Activated CD8-positive, alpha-beta memory T cell treated with anti-CD3 and anti-CD28 coated beads for 24 hours (primary cell): ENCODE measurements at regions not wholly inside any gene's neighbourhood (a gene's known extent, or its start where the extent isn't known, plus 50 kb on each side); places are given as distances from the start of the nearest gene placed in this dataset.

Experiments used
- DNase-seq: peaks from one replicate; pipeline ENCODE4 v3.0.0-alpha.2; 2020

GRCh38 chr1:88276163-88276562 is 407.9 kb upstream of the PKN2 start:
- no peak for DNase-seq

GRCh38 chr1:88284066-88284465 is 400.0 kb upstream of the PKN2 start:
- DNase-seq: no peak

GRCh38 chr1:88284666-88285366 is 399.3 kb upstream of the PKN2 start:
- DNase-seq: no peak

GRCh38 chr1:88286716-88287115 is 397.4 kb upstream of the PKN2 start:
- DNase-seq: no peak

- DNase-seq: no peak
Measured at GRCh38 chr1:88288571-88288970, 395.5 kb upstream of the PKN2 start.

GRCh38 chr1:88289401-88290102 is 394.5 kb upstream of the PKN2 start:
- no peak for DNase-seq

- DNase-seq: no peak
Measured at GRCh38 chr1:88291611-88292354, 392.3 kb upstream of the PKN2 start.

GRCh38 chr1:88293691-88294190 is 390.3 kb upstream of the PKN2 start:
- no peak for DNase-seq

GRCh38 chr1:88296227-88296626 is 387.8 kb upstream of the PKN2 start:
- no peak for DNase-seq

- DNase-seq: no peak
Measured at GRCh38 chr1:88296642-88297041, 387.4 kb upstream of the PKN2 start.

GRCh38 chr1:88298506-88298905 is 385.6 kb upstream of the PKN2 start:
- no peak for DNase-seq

- DNase-seq: no peak
Measured at GRCh38 chr1:88300752-88301263, 383.3 kb upstream of the PKN2 start.

GRCh38 chr1:88302843-88303486 is 381.1 kb upstream of the PKN2 start:
- no peak for DNase-seq

- no peak for DNase-seq
Measured at GRCh38 chr1:88311265-88311664, 372.8 kb upstream of the PKN2 start.

- DNase-seq: no peak
Measured at GRCh38 chr1:88311907-88312306, 372.2 kb upstream of the PKN2 start.

- no peak for DNase-seq
Measured at GRCh38 chr1:88317396-88317795, 366.7 kb upstream of the PKN2 start.

- DNase-seq: no peak
Measured at GRCh38 chr1:88318740-88319139, 365.3 kb upstream of the PKN2 start.

- no peak for DNase-seq
Measured at GRCh38 chr1:88320291-88320690, 363.8 kb upstream of the PKN2 start.

GRCh38 chr1:88321706-88322105 is 362.4 kb upstream of the PKN2 start:
- no peak for DNase-seq

- DNase-seq: no peak
Measured at GRCh38 chr1:88324899-88325298, 359.2 kb upstream of the PKN2 start.

- no peak for DNase-seq
Measured at GRCh38 chr1:88327391-88328267, 356.4 kb upstream of the PKN2 start.

GRCh38 chr1:88330201-88330600 is 353.9 kb upstream of the PKN2 start:
- DNase-seq: no peak
